ENCODE measurements at regions not wholly inside any gene's neighbourhood (a gene's known extent, or its start where the extent isn't known, plus 50 kb on each side); places are given as distances from the start of the nearest gene placed in this dataset.

- TF ChIP-seq POLR2A (IDR thresholded peaks at IDR 0.05) (no peak), EP300 (IDR thresholded peaks at IDR 0.05) (peak in 1 of 4 donors; percentile 82), POLR2AphosphoS5 (IDR thresholded peaks at IDR 0.05) (peak in 1 of 2 donors; percentile 59)
Measured at GRCh38 chr10:108639010-108639409, 1284.3 kb downstream of the XPNPEP1 start.

Measured in upper lobe of left lung (tissue), 4 donors.